HEK293 (cell line): ENCODE measurements at regions not wholly inside any gene's neighbourhood (a gene's known extent, or its start where the extent isn't known, plus 50 kb on each side); places are given as distances from the start of the nearest gene placed in this dataset.

Experiments
- ZFP3 ChIP-seq: fragments of 450-650 bp; formaldehyde crosslinking; IDR thresholded peaks from 2 replicates; pipeline ENCODE4 v1.5.1; 2016; ENCODE audit warnings: low read depth, missing biosample characterization, missing genetic modification characterization
- ZNF121 ChIP-seq: fragments of 450-650 bp; formaldehyde crosslinking; IDR thresholded peaks from 2 replicates; pipeline ENCODE4 v1.5.1; 2016; ENCODE audit warnings: missing biosample characterization, missing genetic modification characterization
- ZNF274 ChIP-seq, 2 experiments: fragments of 200-500 bp in 1 of 2; fragments of 450-650 bp in 1 of 2; sonication (Bioruptor generic) in 1 of 2; formaldehyde crosslinking in 1 of 2; IDR thresholded peaks; 2 replicates each; pipeline versions ENCODE4 v1.5.1 to v1.6.1; 2014 to 2016; ENCODE audit warnings: borderline replicate concordance in 1 of 2, inconsistent platforms in 1 of 2, low read length in 1 of 2, missing biosample characterization in 1 of 2, missing genetic modification characterization in 1 of 2

GRCh38 chr5:26601563-26601962 is 436.8 kb downstream of the CDH9 start:
- TF ChIP-seq ZFP3 (tag by site-specific recombination) = no peak
- TF ChIP-seq ZNF274 (IDR thresholded peaks at IDR 0.05; ENCODE audit: low read length) = no peak
- no peak for TF ChIP-seq ZNF274 (tag by site-specific recombination; IDR thresholded peaks at IDR 0.05; ENCODE audit: borderline replicate concordance)
- no peak for TF ChIP-seq ZNF121 (tag by site-specific recombination)
